GM21786 (cell line): ENCODE measurements at regions not wholly inside any gene's neighbourhood (a gene's known extent, or its start where the extent isn't known, plus 50 kb on each side); places are given as distances from the start of the nearest gene placed in this dataset.

Source experiments
- ATAC-seq: cut with Tn5 transposase; IDR thresholded peaks from one replicate; pipeline ENCODE4 v1.9.1; 2021; ENCODE audit not compliant: unreplicated experiment

- no peak for ATAC-seq
Observed at GRCh38 chr4:108370291-108371141, 201.8 kb upstream of the LEF1 start.

- ATAC-seq: no peak
Observed at GRCh38 chr4:108369035-108369655, 200.4 kb upstream of the LEF1 start.

DNA sequence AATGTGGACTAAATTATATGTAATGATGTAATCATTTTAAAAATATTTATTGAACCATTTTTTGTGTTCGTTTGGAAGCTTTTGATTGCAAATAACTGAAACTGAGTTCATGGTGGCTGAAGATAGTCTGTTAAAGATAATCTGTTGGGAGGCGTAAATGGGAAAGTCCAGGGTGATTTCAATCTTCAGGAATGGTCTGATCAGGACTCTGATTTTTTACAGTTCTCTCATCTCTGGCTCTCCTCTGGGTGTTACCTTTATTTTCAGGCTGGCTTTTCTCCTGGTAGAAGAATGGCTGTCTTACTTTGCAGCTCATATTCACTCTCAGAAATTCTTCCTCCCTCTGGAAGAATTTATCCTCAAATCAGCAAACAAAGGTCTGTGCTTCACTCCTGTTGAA lies 199.0 kb upstream of the LEF1 start:
- ATAC-seq: no peak

GRCh38 chr4:108366716-108367115 lies 198.0 kb upstream of the LEF1 start:
- ATAC-seq: no peak

DNA sequence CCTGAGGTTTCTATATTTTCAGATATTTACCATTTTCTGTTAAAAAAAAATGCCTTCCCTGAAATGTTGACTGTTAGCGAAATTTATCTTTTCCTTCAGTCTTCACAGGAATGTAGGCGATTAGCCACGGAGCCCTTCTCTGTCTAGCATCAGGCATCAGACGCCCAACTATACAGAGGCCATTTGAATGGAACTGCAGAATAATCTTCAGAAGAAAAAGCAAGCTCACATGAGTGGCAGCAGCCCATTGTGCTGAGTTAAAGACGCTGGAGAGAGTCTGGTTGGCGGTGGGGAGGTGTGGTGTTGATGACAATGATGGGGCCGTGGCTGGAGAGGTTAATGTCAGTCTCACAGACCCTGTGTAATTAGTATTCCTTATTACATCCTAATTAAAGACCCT lies 196.8 kb upstream of the LEF1 start:
- no peak for ATAC-seq

GRCh38 chr4:108361886-108362285 lies 193.2 kb upstream of the LEF1 start:
- no peak for ATAC-seq

- no peak for ATAC-seq
Observed at GRCh38 chr4:108361446-108361820, 192.7 kb upstream of the LEF1 start.

DNA sequence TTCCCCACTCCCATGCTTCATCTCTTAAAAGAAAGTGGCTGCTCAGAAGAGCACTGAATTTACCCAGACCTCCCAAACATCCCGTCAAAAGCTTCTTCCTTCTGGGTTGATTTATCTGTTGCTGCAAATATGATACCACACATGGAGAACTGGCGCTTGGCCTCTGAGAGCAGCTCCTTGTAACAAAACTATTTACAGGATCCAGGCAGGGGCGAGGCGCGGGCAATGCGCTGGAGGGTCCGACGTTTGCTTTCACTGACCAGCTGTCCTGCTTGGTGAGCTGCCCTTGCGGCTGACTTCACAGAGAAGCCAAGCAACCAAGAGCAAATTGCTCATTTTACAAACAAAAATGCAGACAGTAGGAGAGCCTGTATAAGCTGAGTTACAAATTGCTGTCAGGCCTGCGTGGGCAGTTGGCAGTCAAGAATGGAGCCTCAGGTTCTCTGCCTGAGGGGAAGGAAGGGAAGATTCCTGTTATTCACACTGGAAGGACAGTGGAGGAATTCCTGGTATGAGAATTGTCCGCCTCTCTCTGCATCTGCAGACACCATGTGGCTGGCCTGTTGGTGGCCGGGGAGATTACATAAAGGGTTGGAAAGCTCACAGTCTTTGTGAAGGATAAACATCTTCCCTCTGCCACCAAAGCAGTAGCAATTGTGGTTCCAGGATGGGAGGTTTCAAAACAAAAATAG lies 192.2 kb upstream of the LEF1 start:
- ATAC-seq: no peak

- no peak for ATAC-seq
Observed at GRCh38 chr4:108359986-108360681, 191.4 kb upstream of the LEF1 start.

DNA sequence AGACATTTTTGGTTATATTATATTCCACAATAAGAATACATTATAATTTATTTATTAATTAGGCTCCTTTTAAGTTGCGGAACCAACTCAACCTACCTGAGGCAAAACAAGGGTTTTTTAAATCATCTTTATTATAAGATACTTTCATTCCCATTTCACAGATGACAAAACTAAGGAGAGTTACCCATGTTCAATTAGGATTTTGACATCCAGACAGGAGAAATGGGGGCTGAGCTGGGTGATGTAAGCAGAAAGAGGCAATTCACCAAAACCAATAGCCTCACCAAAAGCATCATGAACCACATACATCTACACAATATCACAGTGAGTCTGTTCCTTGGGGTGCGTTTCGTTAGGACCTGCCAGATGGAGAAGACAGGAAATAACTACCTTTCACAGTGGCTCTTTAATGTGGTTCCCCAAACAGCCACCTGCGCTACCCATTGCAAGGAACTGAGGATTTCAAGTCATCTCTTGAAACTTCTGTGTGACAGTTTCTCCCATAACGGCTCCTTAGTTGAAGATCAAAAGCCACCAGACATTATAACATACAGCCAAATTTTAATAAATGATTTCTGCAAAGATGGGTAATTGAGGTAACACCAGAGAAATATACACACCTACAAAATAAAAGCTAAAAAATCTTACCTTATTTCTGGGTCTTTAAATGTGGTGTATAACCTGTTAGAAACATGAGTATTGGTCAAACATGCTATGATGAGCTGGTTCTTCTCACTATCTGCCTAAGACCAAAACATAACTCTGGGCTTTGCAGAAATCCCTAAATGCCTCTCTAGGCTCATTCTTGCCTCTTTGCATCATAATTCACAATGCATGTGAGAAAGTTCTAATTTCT lies 190.6 kb upstream of the LEF1 start:
- no peak for ATAC-seq

GRCh38 chr4:108355902-108356535 lies 187.3 kb upstream of the LEF1 start:
- ATAC-seq: no peak

GRCh38 chr4:108355186-108355901 lies 186.6 kb upstream of the LEF1 start:
- no peak for ATAC-seq

GRCh38 chr4:108352664-108353308 lies 184.1 kb upstream of the LEF1 start:
- ATAC-seq: no peak

DNA sequence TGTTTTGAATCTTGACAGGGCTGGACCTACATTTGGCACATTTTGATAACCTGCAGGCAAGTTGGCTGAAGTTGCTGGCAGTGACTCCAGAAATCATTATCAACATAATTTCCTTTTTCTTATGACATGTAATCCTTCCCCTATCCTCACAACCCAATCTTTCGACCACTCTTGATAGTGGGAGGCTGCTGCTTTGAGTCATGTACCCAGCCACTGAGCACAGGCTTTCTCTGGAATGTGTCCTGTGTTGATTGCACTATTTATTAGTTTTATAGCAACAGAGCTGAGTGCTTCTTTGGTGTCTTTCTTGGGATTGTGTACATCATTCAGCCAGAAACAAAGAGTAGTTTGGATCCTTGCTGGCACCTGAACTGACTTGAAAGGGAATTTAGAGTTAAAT lies 183.1 kb upstream of the LEF1 start:
- ATAC-seq: no peak

- ATAC-seq: no peak
Observed at GRCh38 chr4:108350332-108350731, 181.6 kb upstream of the LEF1 start.

DNA sequence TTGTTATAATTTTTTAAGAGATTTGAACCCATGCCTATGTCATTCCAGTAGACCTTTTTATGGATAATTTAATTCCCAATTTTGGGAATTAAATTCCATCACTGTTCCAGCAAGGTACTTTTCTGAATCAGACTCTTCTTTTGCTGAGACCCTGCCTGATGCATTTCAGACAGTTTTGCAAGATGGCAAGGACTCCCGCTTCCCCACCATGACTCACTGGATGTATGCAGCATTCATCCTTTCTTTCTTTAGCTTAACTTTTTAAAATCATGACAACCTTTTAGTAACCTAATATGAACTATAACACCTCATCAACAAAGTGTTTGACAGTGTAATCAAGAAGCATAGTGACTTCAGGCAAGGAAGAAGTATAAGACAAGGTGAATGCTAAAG lies 178.1 kb upstream of the LEF1 start:
- ATAC-seq: no peak

- ATAC-seq: no peak
Observed at GRCh38 chr4:108345862-108346817, 177.4 kb upstream of the LEF1 start.
